BJ (cell line): ENCODE measurements at regions not wholly inside any gene's neighbourhood (a gene's known extent, or its start where the extent isn't known, plus 50 kb on each side); places are given as distances from the start of the nearest gene placed in this dataset.

Experiments
- CTCF ChIA-PET: fragments of 350-600 bp; formaldehyde crosslinking; extraction: SDS; loops from one replicate; lab custom pipeline; 2021; ENCODE audit warnings: antibody characterized with exemption, inconsistent platforms; lab: Yijun Ruan, JAX
- POLR2A ChIA-PET: fragments of 300-600 bp; sonication (Branson Sonifier 250); formaldehyde crosslinking; extraction: SDS; loops from one replicate; lab custom pipeline; 2021; ENCODE audit warnings: antibody characterized with exemption; lab: Charles Lee
- DNase-seq: peaks from one replicate; pipeline ENCODE4 v3.0.0-alpha.2; 2011; ENCODE audit warnings: low read depth
- H3K27me3 ChIP-seq: 2 replicates; pipeline ENCODE4 v1.6.0; 2011; ENCODE audit warnings: low read length; ENCODE audit not compliant: control insufficient read depth, insufficient read depth
- H3K36me3 ChIP-seq: 2 replicates; pipeline ENCODE4 v1.5.1; 2011; ENCODE audit warnings: low read length; ENCODE audit not compliant: control insufficient read depth, insufficient read depth
- H3K4me3 ChIP-seq: 2 replicates; pipeline ENCODE4 v1.5.1; 2011; ENCODE audit warnings: low read depth, mild to moderate bottlenecking, control low read depth, low read length
- CTCF ChIP-seq: IDR thresholded peaks from 2 replicates; pipeline ENCODE4 v1.5.1; 2011; ENCODE audit warnings: low read depth, mild to moderate bottlenecking, control low read depth, inconsistent platforms, low read length, moderate library complexity; ENCODE audit not compliant: insufficient read depth

DNA sequence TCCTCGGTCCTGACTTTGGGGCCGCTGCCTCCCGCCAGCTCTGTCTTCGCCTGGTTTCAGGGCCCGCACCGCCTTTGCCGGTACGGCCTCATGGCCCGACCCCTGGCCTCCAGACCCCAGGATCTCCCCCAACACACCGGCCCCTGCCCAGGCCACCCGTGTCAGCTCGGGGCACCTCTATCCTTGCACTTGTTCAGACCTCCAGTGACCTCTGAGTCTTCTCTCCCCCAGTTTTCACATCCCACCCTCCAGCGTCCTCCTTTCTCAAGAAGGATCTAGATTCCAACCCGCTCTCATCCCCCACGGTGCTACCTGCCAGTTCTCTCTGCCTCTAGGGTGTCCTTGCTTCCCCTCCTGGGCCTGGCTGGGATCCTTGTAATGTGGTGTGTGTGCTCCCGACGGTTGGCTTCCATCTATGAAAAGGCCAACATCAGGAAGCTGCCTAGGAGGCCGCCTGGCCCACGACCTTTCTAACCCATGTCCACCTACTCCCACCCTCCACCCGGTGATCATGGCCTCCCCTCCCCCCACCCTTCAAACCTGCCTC, 61.1 kb downstream of the SPATA31C2 start:
- CTCF ChIA-PET = interaction anchor here (1.1 kb wide), 1 partner anchor 508 kb away, joined by 3 read pairs; no protein-coding TSS in a partner anchor
- DNase-seq = no peak
- no peaks in the 10 kb centered on the region for H3K27me3 ChIP-seq
- H3K36me3 ChIP-seq = no peaks in the 10 kb centered on the region
- TF ChIP-seq CTCF = no peak
- peak overlapping the region; percentile 63 for H3K4me3 ChIP-seq
- POLR2A ChIA-PET = no interaction called here

DNA sequence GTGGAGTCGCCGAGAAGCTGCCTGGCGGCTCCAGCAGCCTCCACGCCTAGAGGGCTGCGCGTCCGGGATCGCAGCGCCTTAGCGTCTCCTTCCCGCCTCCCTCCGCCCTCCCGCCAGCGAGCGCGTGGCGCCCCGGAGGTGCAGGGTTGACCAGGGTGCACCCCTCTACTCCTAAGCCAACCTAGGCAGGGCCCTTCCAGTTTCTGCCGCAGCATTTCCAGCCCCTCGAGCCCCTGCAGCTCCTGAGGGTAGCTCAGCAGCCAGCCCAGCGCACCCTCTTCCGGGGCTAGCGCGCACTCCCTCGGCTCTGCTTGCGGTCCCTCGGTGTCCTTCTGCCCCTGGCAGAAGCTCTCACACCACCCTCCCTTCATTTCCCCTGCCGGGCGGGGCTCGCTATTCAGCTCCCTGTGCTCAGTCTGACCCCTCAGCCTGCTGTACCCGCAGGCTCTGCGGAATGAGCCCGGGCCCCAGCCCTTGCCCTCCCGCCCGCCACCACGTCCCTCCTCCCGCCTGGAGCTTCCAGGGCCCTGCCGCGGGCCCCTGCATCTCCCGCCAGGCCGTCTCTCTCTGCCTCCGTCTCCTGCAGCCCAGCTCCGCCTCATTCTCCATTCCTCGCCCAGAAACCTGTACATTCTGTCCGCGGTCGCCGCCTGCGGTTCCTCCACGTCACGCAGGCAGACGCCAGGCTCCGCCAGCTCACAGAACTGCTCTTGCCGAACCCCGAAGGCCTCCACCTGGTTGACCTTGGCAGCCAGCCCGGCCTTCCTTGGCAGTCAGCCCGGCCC, 61.8 kb downstream of the SPATA31C2 start:
- peak; percentile 40; the same call in 1 of the 2 replicates for TF ChIP-seq CTCF
- DNase-seq = no peak
- Histone ChIP-seq H3K4me3 (peak overlapping the region; percentile 63), H3K27me3 (no peaks in the 10 kb centered on the region), H3K36me3 (no peaks in the 10 kb centered on the region)
- ChIA-PET POLR2A (interaction anchor here (0.6 kb wide), 1 partner anchor 249 kb away, joined by 4 read pairs; no protein-coding TSS in a partner anchor), CTCF (interaction anchor here (0.6 to 1.4 kb wide), 6 partner anchors 9 to 508 kb away, joined by 3 to 4 read pairs (median 3); no protein-coding TSS in a partner anchor)

DNA sequence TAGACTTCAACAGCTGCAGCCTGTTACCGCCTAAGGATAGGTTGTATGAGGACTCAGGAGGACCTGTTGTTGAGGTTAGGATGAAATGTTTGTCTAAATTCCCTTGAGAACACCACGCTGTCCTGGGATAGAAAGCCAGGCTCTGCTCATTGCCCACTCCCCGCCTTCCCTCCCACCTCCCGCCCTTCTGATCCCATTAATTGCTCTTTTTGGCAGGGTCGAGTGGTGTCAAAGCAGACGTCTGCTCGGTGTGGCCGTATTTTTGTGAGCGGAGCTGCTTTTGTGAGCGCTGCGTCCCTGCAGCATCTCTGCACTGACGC, 62.3 kb downstream of the SPATA31C2 start:
- CTCF ChIA-PET = interaction anchor here (0.6 to 1.4 kb wide), 6 partner anchors 9 to 503 kb away, joined by 3 to 4 read pairs (median 3); no protein-coding TSS in a partner anchor
- no peak for DNase-seq
- TF ChIP-seq CTCF = no peak
- Histone ChIP-seq H3K4me3 (peak overlapping the region; percentile 63), H3K36me3 (no peaks in the 10 kb centered on the region), H3K27me3 (no peaks in the 10 kb centered on the region)
- POLR2A ChIA-PET = interaction anchor here (0.6 kb wide), 1 partner anchor 250 kb away, joined by 4 read pairs; no protein-coding TSS in a partner anchor

- POLR2A ChIA-PET = interaction anchor here (0.6 kb wide), 1 partner anchor 250 kb away, joined by 4 read pairs; no protein-coding TSS in a partner anchor
- Histone ChIP-seq H3K27me3 (no peaks in the 10 kb centered on the region), H3K36me3 (no peaks in the 10 kb centered on the region), H3K4me3 (no peak overlapping the region)
- no peak for DNase-seq
- TF ChIP-seq CTCF = no peak
- CTCF ChIA-PET = interaction anchor here (0.6 to 1.4 kb wide), 8 partner anchors 8 to 503 kb away, joined by 3 to 4 read pairs (median 3); no protein-coding TSS in a partner anchor
These were observed 62.8 kb downstream of the SPATA31C2 start for GRCh38 chr9:88075506-88075905.

DNA sequence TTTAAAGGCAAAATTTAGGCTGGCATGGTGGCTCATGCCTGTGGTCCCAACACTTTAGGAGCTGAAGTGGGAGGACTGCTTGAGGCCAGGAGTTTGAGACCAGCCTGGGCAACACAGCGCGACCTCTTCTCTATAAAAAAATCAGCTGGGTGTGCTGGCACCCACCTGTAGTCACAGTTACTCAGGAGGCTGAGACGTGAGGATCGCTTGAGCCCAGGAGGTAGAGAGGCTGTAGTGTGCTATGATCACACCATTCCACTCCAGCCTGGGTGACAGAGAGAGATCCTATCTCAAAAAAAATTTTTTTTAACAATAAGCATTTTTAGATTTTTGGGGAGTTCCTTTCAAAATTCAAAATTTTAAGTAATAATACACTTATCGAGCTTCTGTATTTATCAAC, 63.3 kb downstream of the SPATA31C2 start:
- no peaks in the 10 kb centered on the region for H3K27me3 ChIP-seq
- POLR2A ChIA-PET = no interaction called here
- no peak for DNase-seq
- CTCF ChIA-PET = interaction anchor here (0.6 to 1.4 kb wide), 3 partner anchors 28 to 316 kb away, joined by 3 to 4 read pairs (median 3); no protein-coding TSS in a partner anchor
- H3K4me3 ChIP-seq = no peak overlapping the region
- H3K36me3 ChIP-seq = no peaks in the 10 kb centered on the region
- no peak for TF ChIP-seq CTCF
